Upper lobe of right lung (tissue), 1 donor: ENCODE measurements at regions not wholly inside any gene's neighbourhood (a gene's known extent, or its start where the extent isn't known, plus 50 kb on each side); places are given as distances from the start of the nearest gene placed in this dataset.
"Not testable (repeated sequence)": the region's sequence is repeated elsewhere in the genome, so short reads cannot be mapped to it uniquely, and the experiment has no call there.

Source experiments
- ATAC-seq: fragments of 200-7000 bp; cut with Tn5 transposase; one replicate; pipeline ENCODE4 v1.9.1; 2020; ENCODE audit warnings: mild to moderate bottlenecking, moderate library complexity
- DNase-seq: peaks from one replicate; pipeline ENCODE4 v3.0.0-alpha.2; 2020
- H3K27ac ChIP-seq: fragments of 200-600 bp; one replicate; pipeline ENCODE4 v1.8.0; 2022
- H3K27me3 ChIP-seq: fragments of 200-600 bp; one replicate; pipeline ENCODE4 v1.8.0; 2022; ENCODE audit warnings: mild to moderate bottlenecking
- H3K36me3 ChIP-seq: fragments of 200-600 bp; one replicate; pipeline ENCODE4 v1.8.0; 2022
- H3K4me1 ChIP-seq: fragments of 200-600 bp; one replicate; pipeline ENCODE4 v1.8.0; 2022
- H3K4me3 ChIP-seq: fragments of 200-600 bp; one replicate; pipeline ENCODE4 v1.8.0; 2022; ENCODE audit warnings: mild to moderate bottlenecking
- H3K9me3 ChIP-seq: fragments of 200-600 bp; one replicate; pipeline ENCODE4 v1.8.0; 2022
- intact Hi-C: fragments of 100-400 bp; cut with DNase I; formaldehyde crosslinking; loops from one replicate; pipeline ENCODE4 v1.11.0; 2022
- TF ChIP-seq, protein P1 (sequence below): fragments of 200-600 bp; IDR thresholded peaks from one replicate; pipeline ENCODE4 v1.8.0; 2022; ENCODE audit warnings: antibody characterized with exemption
- donor health status: DM: no; HTN: yes; CAD: no; lungs with severe emphysema.

GRCh38 chr5:51162245-51162644 is 221.0 kb upstream of the ISL1 start:
- no peaks in the 10 kb centered on the region for H3K36me3 ChIP-seq
- H3K27ac ChIP-seq, result no peak overlapping the region
- DNase-seq, result no peak
- H3K4me3 ChIP-seq, result no peak overlapping the region
- H3K9me3 ChIP-seq, result no peaks in the 10 kb centered on the region
- TF ChIP-seq, protein P1, sequence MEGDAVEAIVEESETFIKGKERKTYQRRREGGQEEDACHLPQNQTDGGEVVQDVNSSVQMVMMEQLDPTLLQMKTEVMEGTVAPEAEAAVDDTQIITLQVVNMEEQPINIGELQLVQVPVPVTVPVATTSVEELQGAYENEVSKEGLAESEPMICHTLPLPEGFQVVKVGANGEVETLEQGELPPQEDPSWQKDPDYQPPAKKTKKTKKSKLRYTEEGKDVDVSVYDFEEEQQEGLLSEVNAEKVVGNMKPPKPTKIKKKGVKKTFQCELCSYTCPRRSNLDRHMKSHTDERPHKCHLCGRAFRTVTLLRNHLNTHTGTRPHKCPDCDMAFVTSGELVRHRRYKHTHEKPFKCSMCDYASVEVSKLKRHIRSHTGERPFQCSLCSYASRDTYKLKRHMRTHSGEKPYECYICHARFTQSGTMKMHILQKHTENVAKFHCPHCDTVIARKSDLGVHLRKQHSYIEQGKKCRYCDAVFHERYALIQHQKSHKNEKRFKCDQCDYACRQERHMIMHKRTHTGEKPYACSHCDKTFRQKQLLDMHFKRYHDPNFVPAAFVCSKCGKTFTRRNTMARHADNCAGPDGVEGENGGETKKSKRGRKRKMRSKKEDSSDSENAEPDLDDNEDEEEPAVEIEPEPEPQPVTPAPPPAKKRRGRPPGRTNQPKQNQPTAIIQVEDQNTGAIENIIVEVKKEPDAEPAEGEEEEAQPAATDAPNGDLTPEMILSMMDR, result no peak
- no peak for ATAC-seq
- H3K27me3 ChIP-seq, result no peaks in the 10 kb centered on the region
- intact Hi-C loops, result no loop called here
- H3K4me1 ChIP-seq, result no peaks in the 10 kb centered on the region

- intact Hi-C loops, DNase-seq, H3K9me3 ChIP-seq, H3K27ac ChIP-seq, H3K27me3 ChIP-seq, H3K36me3 ChIP-seq, ATAC-seq, H3K4me3 ChIP-seq, H3K4me1 ChIP-seq: not testable (repeated sequence)
Measured at GRCh38 chr5:51165621-51166020, 217.6 kb upstream of the ISL1 start.

DNA sequence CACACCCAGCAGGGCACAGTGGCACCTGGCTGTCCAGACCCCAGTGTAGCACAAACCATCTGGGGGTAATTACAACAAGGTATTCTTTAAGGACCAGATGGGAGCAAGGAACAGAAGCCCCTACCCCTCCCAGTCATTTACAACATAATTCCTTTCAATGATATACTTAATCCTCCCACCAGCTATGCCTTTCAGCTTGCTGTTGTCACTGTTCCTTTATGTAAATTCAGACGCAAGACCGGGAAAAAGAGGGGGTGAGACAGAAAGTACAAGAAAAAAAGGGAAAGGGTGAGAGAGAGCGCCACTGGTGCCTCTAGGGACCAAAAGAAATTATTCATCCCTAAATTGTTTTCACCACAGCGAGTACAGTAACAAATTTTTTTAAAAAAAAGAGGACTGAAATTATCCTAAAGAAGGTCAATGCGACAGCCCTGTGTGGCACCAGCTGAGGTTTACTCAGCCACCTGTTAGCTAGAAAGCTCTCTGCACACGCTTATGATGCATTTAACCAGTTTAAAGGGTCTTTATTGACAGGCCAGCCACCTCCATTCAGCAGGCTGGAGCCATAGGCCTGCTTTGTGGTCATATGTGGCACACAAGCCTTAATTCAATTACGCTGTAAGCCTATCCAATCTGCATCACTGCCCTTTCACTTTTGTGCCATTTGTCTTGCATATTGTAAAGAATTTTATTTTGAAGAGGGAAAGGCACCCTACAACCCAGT is 210.2 kb upstream of the ISL1 start:
- no peak for ATAC-seq
- intact Hi-C loops, result no loop called here
- H3K27ac ChIP-seq, result no peak overlapping the region
- no peak overlapping the region for H3K4me3 ChIP-seq
- no peaks in the 10 kb centered on the region for H3K36me3 ChIP-seq
- DNase-seq, result no peak
- no peaks in the 10 kb centered on the region for H3K27me3 ChIP-seq
- TF ChIP-seq, protein P1, result no peak
- H3K4me1 ChIP-seq, result no peaks in the 10 kb centered on the region
- no peaks in the 10 kb centered on the region for H3K9me3 ChIP-seq

DNA sequence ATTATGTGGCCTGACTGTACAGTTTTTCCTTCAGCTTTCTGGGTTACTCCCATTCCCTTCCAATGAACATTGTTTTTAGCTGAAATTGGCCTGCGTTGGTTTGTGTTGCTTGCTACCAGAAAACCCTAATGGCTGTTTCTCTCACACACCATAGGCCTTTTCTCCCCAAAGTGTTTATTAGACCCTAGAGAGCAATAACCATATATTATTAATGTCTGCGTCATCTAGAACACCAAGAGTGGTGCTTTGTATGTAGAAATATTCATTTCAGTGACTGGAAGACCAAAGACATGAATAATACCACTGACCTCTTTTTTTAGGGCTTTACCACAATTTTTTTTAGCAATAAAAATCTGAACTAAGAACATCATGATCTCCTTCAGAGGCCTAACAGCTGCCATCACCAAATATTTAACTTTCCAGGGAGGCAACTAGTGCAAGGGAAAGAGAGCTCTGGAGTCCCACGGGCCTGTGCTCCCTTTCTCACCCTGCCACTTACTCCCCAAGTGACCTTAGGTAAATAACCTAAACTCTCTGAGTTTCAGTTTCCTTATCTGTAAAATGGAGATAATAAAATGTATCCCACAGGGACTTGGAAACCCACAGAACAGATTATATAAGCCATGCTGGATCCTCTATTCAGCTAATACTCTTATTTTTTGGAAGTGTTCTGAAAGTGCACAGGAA is 201.9 kb upstream of the ISL1 start:
- Histone ChIP-seq H3K36me3 (no peaks in the 10 kb centered on the region), H3K4me1 (no peaks in the 10 kb centered on the region), H3K27ac (no peak overlapping the region), H3K4me3 (no peak overlapping the region), H3K27me3 (no peaks in the 10 kb centered on the region), H3K9me3 (no peaks in the 10 kb centered on the region)
- TF ChIP-seq, protein P1, result no peak
- DNase-seq (no peak), ATAC-seq (no peak)
- intact Hi-C loops, result no loop called here

DNA sequence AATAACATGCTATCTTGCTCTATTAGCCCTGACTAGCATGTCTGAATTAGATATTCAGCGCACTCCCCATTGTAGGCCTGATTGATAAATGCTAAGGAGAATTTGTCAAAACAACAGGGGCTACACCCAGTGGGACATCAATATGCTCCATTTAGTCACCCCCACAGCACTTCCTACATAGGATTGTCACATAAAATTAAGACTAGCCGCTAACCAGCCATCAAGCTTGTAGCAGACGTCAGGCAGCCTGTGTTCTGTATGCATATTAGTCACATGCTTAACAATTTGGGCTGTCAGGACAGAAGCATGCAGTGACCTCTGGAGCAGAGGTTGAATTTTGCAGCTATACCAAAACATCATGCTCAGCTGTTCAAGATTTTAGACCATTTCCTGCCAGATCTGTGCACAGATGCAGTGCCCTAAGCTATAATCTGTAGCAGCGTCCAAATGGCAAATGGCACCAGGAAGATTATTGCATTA is 197.4 kb upstream of the ISL1 start:
- no peaks in the 10 kb centered on the region for H3K9me3 ChIP-seq
- H3K36me3 ChIP-seq, result no peaks in the 10 kb centered on the region
- H3K4me3 ChIP-seq, result no peak overlapping the region
- intact Hi-C loops, result no loop called here
- no peak overlapping the region for H3K27ac ChIP-seq
- TF ChIP-seq, protein P1, result no peak
- no peak for ATAC-seq
- no peaks in the 10 kb centered on the region for H3K27me3 ChIP-seq
- no peak for DNase-seq
- no peaks in the 10 kb centered on the region for H3K4me1 ChIP-seq

- Histone ChIP-seq H3K4me1 (no peaks in the 10 kb centered on the region), H3K27ac (no peak overlapping the region), H3K36me3 (no peaks in the 10 kb centered on the region), H3K27me3 (peaks cover under 1% of the 10 kb centered on the region), H3K9me3 (no peaks in the 10 kb centered on the region), H3K4me3 (no peak overlapping the region)
- no peak for ATAC-seq
- intact Hi-C loops, result no loop called here
- TF ChIP-seq, protein P1, result no peak
- DNase-seq, result no peak
Measured at GRCh38 chr5:51188001-51188591, 195.2 kb upstream of the ISL1 start.
